ENCODE measurements at regions not wholly inside any gene's neighbourhood (a gene's known extent, or its start where the extent isn't known, plus 50 kb on each side); places are given as distances from the start of the nearest gene placed in this dataset.
"Not testable (repeated sequence)": the region's sequence is repeated elsewhere in the genome, so short reads cannot be mapped to it uniquely, and the experiment has no call there.

- DNase-seq (ENCODE audit: low spot score) = not testable (repeated sequence)
Observed at GRCh38 chr1:91207691-91208090, 185.9 kb upstream of the ZNF644 start.

DNA sequence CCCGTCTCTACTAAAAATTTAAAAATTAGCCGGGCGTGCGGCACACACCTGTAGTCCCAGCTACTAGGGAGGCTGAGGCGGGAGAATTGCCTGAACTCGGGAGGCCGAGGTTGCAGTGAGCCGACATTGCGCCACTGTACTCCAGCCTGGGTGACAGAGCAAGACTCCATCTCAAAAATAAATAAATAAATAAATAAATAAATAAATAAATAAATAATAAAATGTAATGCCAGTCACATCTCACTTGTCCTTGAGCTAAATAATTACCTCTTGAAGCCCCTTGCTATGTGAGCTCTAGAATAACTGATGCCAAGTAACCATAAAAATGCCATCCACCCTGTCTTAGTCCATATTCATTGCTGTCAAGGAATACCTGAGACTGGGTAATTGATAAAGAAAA lies 182.3 kb upstream of the ZNF644 start:
- DNase-seq (ENCODE audit: low spot score) = not testable (repeated sequence)

DNA sequence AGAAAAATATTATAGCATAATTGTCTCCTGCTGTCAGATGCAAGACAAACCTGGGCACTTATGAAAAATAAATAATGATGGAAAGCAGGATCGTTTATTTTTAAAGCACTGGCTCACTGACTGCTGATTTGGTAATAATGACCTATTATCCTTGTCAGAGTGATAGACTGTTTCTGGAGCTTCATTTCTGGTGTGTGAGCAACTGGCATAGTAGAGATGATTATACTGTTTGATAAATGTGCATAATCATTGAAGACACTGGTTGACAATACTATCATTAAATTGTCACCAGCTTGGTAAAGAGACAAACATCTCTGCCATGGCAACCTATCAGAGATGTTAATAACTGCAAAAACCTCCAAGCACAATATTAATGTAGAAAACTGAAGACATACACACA lies 179.9 kb upstream of the ZNF644 start:
- no peak for DNase-seq (ENCODE audit: low spot score)

DNA sequence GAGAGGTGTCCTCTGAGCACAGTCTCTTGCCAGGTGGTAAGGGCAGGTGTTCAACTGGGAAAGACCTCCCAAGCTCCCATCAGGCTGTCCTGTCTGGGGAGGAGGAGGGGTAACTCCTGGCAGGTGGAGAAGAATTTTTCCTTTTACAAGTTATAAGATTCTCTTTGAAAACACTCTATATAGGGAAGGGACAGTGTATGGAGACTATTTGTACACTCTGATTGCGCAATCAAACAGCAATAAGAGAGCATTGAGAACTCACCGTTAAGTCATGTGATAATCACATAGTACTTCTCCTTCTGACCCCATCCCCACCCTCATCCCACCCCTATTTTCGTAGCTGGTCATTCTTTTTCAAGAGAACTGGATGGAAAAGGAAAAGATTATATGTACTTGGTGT lies 179.3 kb upstream of the ZNF644 start:
- no peak for DNase-seq (ENCODE audit: low spot score)

DNA sequence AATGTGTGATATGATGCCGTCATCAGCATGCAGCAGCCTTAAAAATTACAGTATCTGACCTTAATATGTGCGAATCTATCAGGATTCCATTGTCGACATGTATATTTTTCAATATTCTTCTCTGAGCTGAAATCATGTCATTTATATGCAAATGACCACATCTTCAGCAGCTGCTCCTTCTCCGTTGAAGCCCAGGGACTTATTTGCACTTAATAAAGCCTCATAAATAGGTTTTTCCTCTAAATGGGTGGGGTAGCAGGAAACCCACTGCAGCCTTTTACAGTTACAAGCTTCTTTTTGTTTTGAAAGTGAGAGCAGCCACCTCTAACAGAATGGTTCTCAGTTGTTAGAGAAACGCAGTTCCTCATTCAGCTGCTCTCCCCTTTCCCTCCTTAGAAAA lies 178.8 kb upstream of the ZNF644 start:
- DNase-seq (ENCODE audit: low spot score) = no peak

DNA sequence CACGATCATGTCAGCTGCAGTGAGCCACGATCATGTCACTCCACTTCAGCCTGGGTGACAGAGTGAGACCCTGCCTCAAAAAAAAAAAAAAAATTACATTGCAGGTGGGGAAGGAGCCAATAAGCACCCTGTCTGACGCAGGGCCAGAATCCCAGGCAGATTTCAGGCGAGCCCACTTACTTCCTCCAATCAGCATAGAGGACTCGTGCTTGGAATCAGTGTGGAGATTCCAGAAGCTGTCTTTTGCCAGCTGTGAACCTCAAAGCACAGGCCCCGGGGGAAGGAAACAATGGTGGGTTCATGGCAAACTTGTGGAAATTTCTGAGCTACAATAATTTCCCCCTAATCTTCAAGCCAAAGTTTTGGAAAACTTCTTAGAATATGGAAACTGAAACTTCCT lies 178.2 kb upstream of the ZNF644 start:
- DNase-seq (ENCODE audit: low spot score) = no peak

GRCh38 chr1:91190996-91191395 lies 169.2 kb upstream of the ZNF644 start:
- no peak for DNase-seq (ENCODE audit: low spot score)

- no peak for DNase-seq (ENCODE audit: low spot score)
Observed at GRCh38 chr1:91189096-91189495, 167.3 kb upstream of the ZNF644 start.

- DNase-seq (ENCODE audit: low spot score) = not testable (repeated sequence)
Observed at GRCh38 chr1:91182807-91183206, 161.0 kb upstream of the ZNF644 start.

GRCh38 chr1:91176250-91176649 lies 154.4 kb upstream of the ZNF644 start:
- DNase-seq (ENCODE audit: low spot score) = no peak

DNA sequence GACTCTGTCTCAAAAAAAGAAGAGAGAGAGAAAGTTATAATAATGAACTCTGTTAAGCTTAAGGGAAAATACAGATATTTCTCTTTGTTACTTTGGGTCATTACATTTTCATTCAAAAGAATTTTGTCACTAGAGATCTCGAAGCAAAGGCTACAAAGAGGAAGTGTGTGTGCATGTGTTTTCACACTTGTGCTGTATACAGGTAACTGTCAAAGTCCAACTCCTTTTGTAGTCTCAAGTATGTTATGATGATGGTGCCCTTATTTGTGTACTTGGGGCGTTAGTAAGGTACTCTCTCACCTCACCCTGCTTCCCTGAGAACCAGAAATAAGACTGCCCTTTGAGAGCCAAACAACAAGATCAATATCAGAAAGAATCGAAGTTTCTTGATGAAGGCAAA lies 152.9 kb upstream of the ZNF644 start:
- no peak for DNase-seq (ENCODE audit: low spot score)

DNA sequence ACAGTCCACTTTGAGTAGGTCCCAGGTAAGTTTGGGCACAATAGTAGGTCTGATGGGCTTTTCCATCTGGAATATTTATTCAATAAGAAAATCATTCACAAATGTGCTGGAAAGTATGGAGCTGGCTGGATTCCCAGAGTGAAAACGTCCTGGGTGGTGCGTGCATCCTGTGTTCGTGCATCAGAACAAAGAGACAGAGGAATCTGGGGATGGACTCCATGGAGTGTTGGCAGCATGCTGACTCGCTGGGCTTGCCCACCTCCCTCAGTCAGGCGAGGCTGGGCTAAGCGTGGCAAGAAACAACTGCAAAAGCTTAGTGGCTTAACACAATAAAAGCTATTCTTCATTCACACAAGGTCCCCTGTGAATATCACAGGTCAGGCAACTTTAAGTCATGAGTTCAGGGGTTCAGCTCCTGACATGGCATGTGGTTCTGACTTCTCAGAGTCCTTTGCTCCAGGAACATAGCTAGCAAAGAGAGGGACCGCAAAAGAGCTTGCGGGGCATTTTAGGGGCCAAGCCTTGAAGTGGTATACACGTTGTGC lies 151.6 kb upstream of the ZNF644 start:
- no peak for DNase-seq (ENCODE audit: low spot score)

DNA sequence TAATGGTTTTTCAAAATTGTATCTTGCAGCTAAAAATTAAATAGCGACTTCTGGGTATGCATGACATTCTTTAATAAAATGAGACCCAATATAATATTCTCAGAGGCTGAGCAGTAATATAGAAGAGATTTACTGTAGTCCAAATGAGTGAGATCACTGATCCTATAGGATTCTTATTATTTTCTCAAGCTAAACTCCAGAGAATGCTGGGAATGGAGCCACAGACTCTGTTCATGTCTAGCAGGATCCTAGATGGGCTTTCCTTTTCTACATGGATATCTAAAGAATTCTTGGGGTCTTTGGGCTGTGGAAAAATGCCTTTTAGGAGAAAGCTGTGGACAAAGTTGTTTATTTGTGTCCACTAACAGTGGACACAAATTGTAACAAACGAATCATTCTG lies 150.7 kb upstream of the ZNF644 start:
- no peak for DNase-seq (ENCODE audit: low spot score)

GRCh38 chr1:91171898-91172297 lies 150.1 kb upstream of the ZNF644 start:
- DNase-seq (ENCODE audit: low spot score) = no peak

DNA sequence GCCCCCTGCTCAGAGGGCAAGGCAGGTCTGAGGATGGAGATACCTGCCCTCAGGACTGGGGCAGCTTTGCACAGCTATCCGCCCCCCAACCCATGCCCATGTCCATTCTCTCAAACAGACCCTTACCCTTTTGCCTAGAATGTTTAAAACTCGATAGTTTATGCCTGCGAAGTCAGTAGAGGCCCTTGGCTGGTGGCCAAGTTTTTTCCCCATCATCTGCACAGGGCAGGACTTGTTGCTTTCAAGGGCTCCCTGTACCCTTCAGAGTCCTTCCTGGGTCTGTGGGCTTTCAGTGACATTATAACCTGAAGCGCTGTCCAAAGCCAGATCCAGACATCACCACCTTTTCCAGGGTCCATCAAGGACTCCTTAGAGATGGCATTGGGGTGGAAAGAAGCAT lies 148.7 kb upstream of the ZNF644 start:
- no peak for DNase-seq (ENCODE audit: low spot score)

DNA sequence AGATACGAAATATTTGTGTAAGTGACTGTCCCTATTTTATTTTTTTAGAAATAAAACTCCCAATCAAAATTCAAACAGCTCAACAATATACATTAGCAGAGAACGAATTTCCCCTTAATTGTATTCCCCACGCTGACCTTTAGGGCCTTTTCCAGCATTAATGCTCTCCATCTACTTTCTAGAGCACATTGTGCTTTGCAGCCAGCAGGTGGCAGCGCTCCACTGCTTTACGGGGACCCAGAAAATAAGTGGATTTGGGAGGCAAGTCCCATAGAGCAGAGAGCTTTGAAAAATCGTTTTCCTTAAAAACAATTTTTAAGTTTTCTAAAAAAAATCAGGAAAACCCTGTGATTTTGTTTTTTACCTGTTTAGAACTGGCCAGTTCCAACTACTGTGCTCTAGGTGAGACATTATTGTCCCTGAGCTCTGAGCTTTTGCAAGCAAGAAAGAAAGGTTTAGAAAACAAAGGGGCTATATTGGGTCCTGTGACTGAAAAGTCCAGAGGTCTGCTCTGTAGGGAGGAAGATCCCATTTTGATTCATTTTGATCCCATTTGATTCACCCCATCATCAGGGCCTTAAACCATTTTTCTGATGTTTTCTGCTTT lies 144.4 kb upstream of the ZNF644 start:
- DNase-seq (ENCODE audit: low spot score) = peak; percentile 47

DNA sequence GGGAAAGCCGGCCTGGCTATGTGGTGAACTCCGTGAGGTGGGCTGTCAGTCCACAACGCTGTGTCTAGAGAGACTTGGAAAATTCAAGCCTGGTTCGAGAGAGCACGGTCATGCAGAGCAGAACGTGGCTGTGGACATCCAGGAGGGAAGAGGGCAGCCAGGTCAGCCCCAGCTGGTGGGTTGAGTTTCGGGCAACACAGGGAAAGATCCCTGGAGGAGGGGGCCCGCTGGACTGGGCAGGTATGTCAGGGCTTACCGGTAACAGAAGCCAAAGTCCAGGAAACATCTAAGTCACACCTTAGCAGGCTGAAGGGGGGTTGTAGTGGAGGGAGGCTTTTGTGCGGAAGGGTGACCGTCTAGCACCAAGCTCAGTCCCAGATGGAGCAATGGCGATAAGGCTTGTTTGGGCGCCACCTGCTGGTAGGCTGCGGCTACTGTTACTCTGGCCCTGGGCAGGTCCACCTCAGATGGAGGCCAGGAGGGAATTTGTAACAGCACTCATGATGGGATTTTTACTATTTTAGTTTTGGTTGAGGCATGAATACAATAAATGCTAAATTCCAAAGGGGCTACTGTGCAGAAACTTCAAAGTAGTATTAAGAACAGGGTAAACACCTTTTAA lies 143.3 kb upstream of the ZNF644 start:
- peak; percentile 83 for DNase-seq (ENCODE audit: low spot score)

GRCh38 chr1:91162613-91163012 lies 140.8 kb upstream of the ZNF644 start:
- DNase-seq (ENCODE audit: low spot score) = no peak

GRCh38 chr1:91161749-91162148 lies 139.9 kb upstream of the ZNF644 start:
- no peak for DNase-seq (ENCODE audit: low spot score)

GRCh38 chr1:91161166-91161565 lies 139.3 kb upstream of the ZNF644 start:
- no peak for DNase-seq (ENCODE audit: low spot score)

DNA sequence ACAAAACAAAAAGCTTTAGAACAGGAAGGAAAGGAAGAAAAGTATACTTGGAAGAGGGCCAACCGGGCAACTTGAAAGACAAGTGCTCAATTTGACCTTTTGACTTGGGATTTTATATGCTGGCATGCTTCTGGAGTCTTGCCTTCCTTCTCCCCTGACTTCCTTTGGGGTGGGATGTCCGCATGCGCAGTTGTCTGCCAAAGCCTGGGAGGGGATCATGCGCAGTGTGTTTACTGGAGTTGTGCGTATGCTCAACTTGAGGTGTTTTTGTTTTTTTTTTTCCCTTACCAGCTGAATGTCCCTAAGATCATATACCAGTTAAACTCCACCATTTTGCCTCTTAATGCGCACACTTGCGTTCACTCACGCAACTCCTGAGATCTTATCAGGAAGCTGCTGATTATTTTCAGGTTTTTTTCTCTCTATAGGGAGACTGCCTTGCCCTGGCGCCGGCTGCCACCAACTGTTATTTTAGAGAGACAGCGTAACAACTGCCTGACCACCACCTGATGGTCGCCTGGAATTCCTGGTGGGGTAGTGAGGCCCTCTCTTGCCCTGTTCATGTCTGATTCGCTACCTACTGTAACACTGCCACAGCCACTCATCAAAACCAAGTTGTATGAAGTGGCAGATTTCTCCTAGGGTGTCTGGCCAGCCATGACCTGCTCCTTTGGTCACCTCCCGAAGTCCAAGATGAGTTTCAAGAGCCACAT lies 138.7 kb upstream of the ZNF644 start:
- DNase-seq (ENCODE audit: low spot score) = no peak

DNA sequence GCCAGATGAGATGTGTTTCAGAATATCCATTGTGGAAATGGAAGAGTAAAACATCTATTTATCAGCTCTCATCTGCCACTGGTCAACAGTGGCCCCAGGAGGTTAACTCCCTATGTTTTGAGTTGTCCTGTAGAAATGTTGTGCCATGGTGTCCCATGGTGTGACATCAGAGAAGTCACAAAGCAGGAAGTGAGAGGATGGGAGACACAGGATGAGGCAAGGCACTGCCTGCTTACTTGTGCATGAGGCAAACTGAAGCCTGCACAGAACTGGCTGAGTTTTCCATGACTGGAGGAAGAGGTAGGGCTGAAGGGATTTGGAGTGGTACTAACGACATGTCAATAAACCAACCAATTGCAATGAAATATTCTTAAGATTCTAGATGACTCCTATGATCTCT lies 131.5 kb upstream of the ZNF644 start:
- DNase-seq (ENCODE audit: low spot score) = no peak

DNA sequence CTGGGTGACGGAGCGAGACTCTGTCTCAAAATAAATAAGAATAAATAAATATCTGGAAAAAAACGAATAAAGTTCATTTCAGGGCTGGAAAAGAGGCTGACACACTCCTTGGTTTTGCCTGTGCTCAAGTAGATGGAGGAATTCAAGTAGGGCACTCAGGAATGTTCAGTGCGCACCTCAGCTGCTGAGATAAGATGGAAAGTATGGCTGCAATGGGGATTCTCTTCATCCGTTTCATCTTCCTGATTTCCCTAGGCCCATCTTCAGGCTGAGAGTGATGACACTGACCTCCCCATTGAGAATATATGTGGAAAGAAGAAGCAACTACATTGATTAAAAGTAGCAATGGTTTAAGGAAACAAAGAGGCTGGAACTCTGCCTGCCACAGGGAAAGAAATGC lies 130.5 kb upstream of the ZNF644 start:
- no peak for DNase-seq (ENCODE audit: low spot score)

All from activated CD4-positive, alpha-beta T cell treated with anti-CD3 and anti-CD28 coated beads, Interleukin-2, Interleukin-4, amounts not matched to agents 100 ng/mL and 50 ng/mL, durations not matched to agents 16 hours and 8 hours (primary cell).